ENCODE measurements at regions not wholly inside any gene's neighbourhood (a gene's known extent, or its start where the extent isn't known, plus 50 kb on each side); places are given as distances from the start of the nearest gene placed in this dataset.
"Not testable (repeated sequence)": the region's sequence is repeated elsewhere in the genome, so short reads cannot be mapped to it uniquely, and the experiment has no call there.

GRCh38 chr11:69950120-69950519, 128.0 kb upstream of the ANO1 start:
- DNase-seq (ENCODE audit: low read depth), result no peak
- H3K4me3 ChIP-seq (ENCODE audit: control insufficient read depth, low read depth, low read length), result no peak overlapping the region
- peak; percentile 52 for TF ChIP-seq CTCF (IDR thresholded peaks at IDR 0.05; ENCODE audit: control insufficient read depth, insufficient read depth, low read depth, low read length, missing control alignments)

GRCh38 chr11:69950621-69951020, 127.5 kb upstream of the ANO1 start:
- TF ChIP-seq CTCF (IDR thresholded peaks at IDR 0.05; ENCODE audit: control insufficient read depth, insufficient read depth, low read depth, low read length, missing control alignments), result no peak
- no peak overlapping the region for H3K4me3 ChIP-seq (ENCODE audit: control insufficient read depth, low read depth, low read length)
- DNase-seq (ENCODE audit: low read depth), result no peak

- no peak for TF ChIP-seq CTCF (IDR thresholded peaks at IDR 0.05; ENCODE audit: control insufficient read depth, insufficient read depth, low read depth, low read length, missing control alignments)
- no peak overlapping the region for H3K4me3 ChIP-seq (ENCODE audit: control insufficient read depth, low read depth, low read length)
- no peak for DNase-seq (ENCODE audit: low read depth)
Measured at GRCh38 chr11:69951821-69952220, 126.3 kb upstream of the ANO1 start.

- H3K4me3 ChIP-seq (ENCODE audit: control insufficient read depth, low read depth, low read length); DNase-seq (ENCODE audit: low read depth): not testable (repeated sequence)
Measured at GRCh38 chr11:69952229-69952975, 125.7 kb upstream of the ANO1 start.

GRCh38 chr11:69953356-69953755, 124.8 kb upstream of the ANO1 start:
- TF ChIP-seq CTCF (IDR thresholded peaks at IDR 0.05; ENCODE audit: control insufficient read depth, insufficient read depth, low read depth, low read length, missing control alignments), result no peak
- no peak for DNase-seq (ENCODE audit: low read depth)
- H3K4me3 ChIP-seq (ENCODE audit: control insufficient read depth, low read depth, low read length), result no peak overlapping the region

- H3K4me3 ChIP-seq (ENCODE audit: control insufficient read depth, low read depth, low read length), result no peak overlapping the region
- DNase-seq (ENCODE audit: low read depth), result no peak
- no peak for TF ChIP-seq CTCF (IDR thresholded peaks at IDR 0.05; ENCODE audit: control insufficient read depth, insufficient read depth, low read depth, low read length, missing control alignments)
Measured at GRCh38 chr11:69954756-69955155, 123.4 kb upstream of the ANO1 start.

GRCh38 chr11:69956669-69957190, 121.4 kb upstream of the ANO1 start:
- DNase-seq (ENCODE audit: low read depth), result no peak
- TF ChIP-seq CTCF (IDR thresholded peaks at IDR 0.05; ENCODE audit: control insufficient read depth, insufficient read depth, low read depth, low read length, missing control alignments), result no peak
- H3K4me3 ChIP-seq (ENCODE audit: control insufficient read depth, low read depth, low read length), result no peak overlapping the region

All from AG09309 (cell line).